IMR-90 (cell line): ENCODE measurements at regions not wholly inside any gene's neighbourhood (a gene's known extent, or its start where the extent isn't known, plus 50 kb on each side); places are given as distances from the start of the nearest gene placed in this dataset.

ENCODE experiments used
- ATAC-seq: fragments of 200-7000 bp; cut with Tn5 transposase; 2 replicates; pipeline ENCODE4 v1.9.1; 2020; ENCODE audit warnings: low read depth, mild to moderate bottlenecking, moderate library complexity
- BruUV-seq: library from RNA; stranded (reverse); fragments of 400-500 nt; replicated peaks from 2 replicates; lab custom pipeline; 2021; lab: Mats Ljungman, UMichigan
- CTCF ChIA-PET: fragments of 300-600 bp; formaldehyde crosslinking; extraction: SDS; loops from one replicate; lab custom pipeline; 2021; ENCODE audit warnings: antibody characterized with exemption; lab: Yijun Ruan, JAX
- POLR2A ChIA-PET: fragments of 300-600 bp; sonication (Branson Sonifier 250); formaldehyde crosslinking; loops from one replicate; lab custom pipeline; 2022; ENCODE audit warnings: antibody characterized with exemption; ENCODE audit not compliant: unreplicated experiment; lab: Charles Lee
- DNase-seq: peaks from one replicate; pipeline ENCODE4 v3.0.0; 2013
- H2AFZ ChIP-seq: replicated peaks from 2 replicates; pipeline ENCODE3; 2013; ENCODE audit warnings: low read length, mild to moderate bottlenecking; ENCODE audit not compliant: poor library complexity
- H2AK5ac ChIP-seq: 2 replicates; pipeline ENCODE4 v1.6.1; 2013; ENCODE audit warnings: low read depth, low read length, inconsistent platforms
- H2AK9ac ChIP-seq: replicated peaks from 2 replicates; pipeline ENCODE3; 2013; ENCODE audit warnings: mild to moderate bottlenecking, low read depth, low read length, moderate library complexity; ENCODE audit not compliant: poor library complexity
- H2BK120ac ChIP-seq: 2 replicates; pipeline ENCODE4 v1.6.1; 2013; ENCODE audit warnings: low read depth, low read length, inconsistent platforms
- H2BK15ac ChIP-seq: 3 replicates; pipeline ENCODE4 v1.6.1; 2013; ENCODE audit warnings: low read depth, low read length, inconsistent platforms
- H2BK20ac ChIP-seq: 2 replicates; pipeline ENCODE4 v1.6.1; 2013; ENCODE audit warnings: low read depth, mild to moderate bottlenecking, inconsistent platforms, low read length, moderate library complexity
- H2BK5ac ChIP-seq: 2 replicates; pipeline ENCODE4 v1.6.1; 2013; ENCODE audit warnings: mild to moderate bottlenecking, low read depth, low read length, inconsistent platforms; ENCODE audit not compliant: poor library complexity, severe bottlenecking
- H3K14ac ChIP-seq: replicated peaks from 2 replicates; pipeline ENCODE4 v1.6.1; 2013; ENCODE audit warnings: low read depth, low read length, inconsistent platforms
- H3K18ac ChIP-seq: 2 replicates; pipeline ENCODE4 v1.6.1; 2013; ENCODE audit warnings: low read depth, low read length, control low read depth
- H3K23ac ChIP-seq: 2 replicates; pipeline ENCODE4 v1.6.1; 2013; ENCODE audit warnings: low read depth, low read length, inconsistent platforms
- H3K27ac ChIP-seq: 2 replicates; pipeline ENCODE4 v1.5.1; 2013; ENCODE audit warnings: mild to moderate bottlenecking, control low read depth, low read length; ENCODE audit not compliant: insufficient read depth
- H3K27me3 ChIP-seq: 2 replicates; pipeline ENCODE4 v1.6.1; 2013; ENCODE audit warnings: low read length; ENCODE audit not compliant: control insufficient read depth, insufficient read depth
- H3K36me3 ChIP-seq: 2 replicates; pipeline ENCODE4 v1.6.1; 2013; ENCODE audit warnings: low read length, mixed read lengths; ENCODE audit not compliant: control insufficient read depth, insufficient read depth
- H3K4ac ChIP-seq: 2 replicates; pipeline ENCODE4 v1.6.1; 2013; ENCODE audit warnings: low read depth, low read length, inconsistent platforms
- H3K4me1 ChIP-seq: 2 replicates; pipeline ENCODE4 v1.6.1; 2013; ENCODE audit warnings: low read length, mixed read lengths; ENCODE audit not compliant: control insufficient read depth, insufficient read depth
- H3K4me2 ChIP-seq: 2 replicates; pipeline ENCODE4 v1.6.1; 2013; ENCODE audit warnings: low read depth, mild to moderate bottlenecking, control low read depth, low read length, moderate library complexity
- H3K4me3 ChIP-seq: 2 replicates; pipeline ENCODE4 v1.5.1; 2013; ENCODE audit warnings: low read depth, mild to moderate bottlenecking, control low read depth, low read length, moderate library complexity; ENCODE audit not compliant: insufficient read depth
- H3K56ac ChIP-seq: 2 replicates; pipeline ENCODE4 v1.6.1; 2013; ENCODE audit warnings: low read length, inconsistent platforms; ENCODE audit not compliant: insufficient read depth; ENCODE audit errors: extremely low read depth
- H3K79me1 ChIP-seq, 2 experiments: 2 replicates each; pipeline ENCODE4 v1.6.1; 2013; ENCODE audit warnings: low read length in 2 of 2, inconsistent platforms in 1 of 2, low read depth in 1 of 2
- H3K9ac ChIP-seq: 2 replicates; pipeline ENCODE4 v1.6.1; 2013; ENCODE audit warnings: low read depth, low read length, control low read depth
- H3K9me1 ChIP-seq: 2 replicates; pipeline ENCODE4 v1.6.1; 2013; ENCODE audit warnings: low read length, inconsistent platforms; ENCODE audit not compliant: insufficient read depth
- H3K9me3 ChIP-seq: 2 replicates; pipeline ENCODE4 v1.6.1; 2013; ENCODE audit warnings: low read length; ENCODE audit not compliant: control insufficient read depth, insufficient read depth
- H4K20me1 ChIP-seq: 2 replicates; pipeline ENCODE4 v1.6.1; 2013; ENCODE audit warnings: low read length, inconsistent platforms; ENCODE audit not compliant: insufficient read depth
- H4K5ac ChIP-seq: 2 replicates; pipeline ENCODE4 v1.6.1; 2013; ENCODE audit warnings: mild to moderate bottlenecking, low read depth, low read length, control low read depth
- H4K8ac ChIP-seq, 2 experiments: 2 replicates each; pipeline ENCODE4 v1.6.1; 2013; ENCODE audit warnings: low read depth in 2 of 2, low read length in 2 of 2, control low read depth in 1 of 2, inconsistent platforms in 1 of 2
- H4K91ac ChIP-seq: 2 replicates; pipeline ENCODE4 v1.6.1; 2013; ENCODE audit warnings: low read depth, low read length, inconsistent platforms; ENCODE audit not compliant: insufficient read depth
- BHLHE40 ChIP-seq: fragments of 150-350 bp; IDR thresholded peaks from 2 replicates; pipeline ENCODE4 v1.6.1; 2016; ENCODE audit warnings: mild to moderate bottlenecking, low read depth, low read length
- CEBPB ChIP-seq: IDR thresholded peaks from 2 replicates; pipeline ENCODE4 v1.6.1; 2012; ENCODE audit warnings: low read depth, low read length, improper control_type of control experiment
- CHD1 ChIP-seq: IDR thresholded peaks from 2 replicates; pipeline ENCODE4 v1.6.1; 2012; ENCODE audit warnings: low read depth, low read length, improper control_type of control experiment
- CTCF ChIP-seq: conservative IDR thresholded peaks from 2 replicates; pipeline ENCODE4 v1.5.1; 2012; ENCODE audit warnings: mild to moderate bottlenecking, low read depth, low read length, improper control_type of control experiment
- ELK1 ChIP-seq: fragments of 150-350 bp; IDR thresholded peaks from 2 replicates; pipeline ENCODE4 v1.6.1; 2016; ENCODE audit warnings: low read depth, mild to moderate bottlenecking, low read length, moderate library complexity, borderline replicate concordance
- FOS ChIP-seq: fragments of 150-350 bp; IDR thresholded peaks from 2 replicates; pipeline ENCODE4 v1.6.1; 2016; ENCODE audit warnings: low read depth, low read length
- MAFK ChIP-seq: IDR thresholded peaks from 2 replicates; pipeline ENCODE4 v1.6.1; 2012; ENCODE audit warnings: low read depth, low read length, improper control_type of control experiment
- MAZ ChIP-seq: IDR thresholded peaks from 2 replicates; pipeline ENCODE4 v1.6.1; 2012; ENCODE audit warnings: low read depth, mild to moderate bottlenecking, low read length, improper control_type of control experiment, moderate library complexity, borderline replicate concordance
- NFE2L2 ChIP-seq: fragments of 150-350 bp; IDR thresholded peaks from 2 replicates; pipeline ENCODE4 v1.6.1; 2016; ENCODE audit warnings: low read depth, mild to moderate bottlenecking, low read length
- POLR2A ChIP-seq: IDR thresholded peaks from 2 replicates; pipeline ENCODE4 v1.6.1; 2012; ENCODE audit warnings: mild to moderate bottlenecking, low read depth, low read length
- RAD21 ChIP-seq: IDR thresholded peaks from 2 replicates; pipeline ENCODE4 v1.6.1; 2012; ENCODE audit warnings: low read length, improper control_type of control experiment
- RCOR1 ChIP-seq: IDR thresholded peaks from 2 replicates; pipeline ENCODE4 v1.6.1; 2012; ENCODE audit warnings: mild to moderate bottlenecking, low read length, improper control_type of control experiment; ENCODE audit not compliant: insufficient replicate concordance
- RFX5 ChIP-seq: IDR thresholded peaks from 2 replicates; pipeline ENCODE4 v1.8.0; 2012; ENCODE audit warnings: low read depth, mild to moderate bottlenecking, low read length, moderate library complexity
- SMC3 ChIP-seq: fragments of 150-350 bp; IDR thresholded peaks from 2 replicates; pipeline ENCODE4 v1.6.1; 2016; ENCODE audit warnings: low read depth, mild to moderate bottlenecking, antibody characterized with exemption, low read length, moderate library complexity
- USF2 ChIP-seq: fragments of 150-350 bp; IDR thresholded peaks from 2 replicates; pipeline ENCODE4 v1.6.1; 2017; ENCODE audit warnings: mild to moderate bottlenecking, antibody characterized with exemption, low read length, low read depth
- WGBS, 2 experiments: methylation state at CpG; one replicate each; pipeline versions ENCODE4 v1.1.5 to v1.1.7; 2013; ENCODE audit warnings: missing lambda C conversion rate in 2 of 2; ENCODE audit not compliant: insufficient read length in 1 of 2; ENCODE audit errors: extremely low coverage in 2 of 2; 5-methylcytosine and 5-hydroxymethylcytosine counted together
- dilution Hi-C: fragments of 300-500 bp; cut with HindIII; formaldehyde crosslinking; loops from one replicate; pipeline ENCODE4 v1.14.3; 2018; ENCODE audit warnings: low sequenced_read_pairs; ENCODE audit not compliant: unreplicated experiment
- in situ Hi-C: fragments of 300-500 bp; cut with MboI; formaldehyde crosslinking; loops from 3 replicates; pipeline ENCODE4 v1.14.3; 2019; ENCODE audit warnings: low sequenced_read_pairs, inconsistent platforms, mixed read lengths
- intact Hi-C: fragments of 100-400 bp; cut with micrococcal nuclease; formaldehyde crosslinking; loops from 2 replicates; pipeline ENCODE4 v1.10.0; 2022

GRCh38 chr12:127355061-127355841 is 911.7 kb upstream of the TMEM132C start:
- in situ Hi-C loops (no loop called here), dilution Hi-C loops (no loop called here), intact Hi-C loops (no loop called here)
- H3K9ac ChIP-seq, result no peak overlapping the region
- H3K27ac ChIP-seq, result no peak overlapping the region
- H2BK120ac ChIP-seq, result no peak overlapping the region
- ChIA-PET CTCF (interaction anchor here (0.6 to 0.9 kb wide), 3 partner anchors 31 to 357 kb away, joined by 3 read pairs; no protein-coding TSS in a partner anchor), POLR2A (no interaction called here)
- H4K8ac ChIP-seq, result no peak overlapping the region
- TF ChIP-seq CTCF, result no peak
- TF ChIP-seq RCOR1, result no peak
- TF ChIP-seq SMC3, result peak; percentile 26; the same call in 1 of the 2 replicates
- no peak for TF ChIP-seq ELK1
- no peak for TF ChIP-seq MAZ
- no peak for TF ChIP-seq NFE2L2
- TF ChIP-seq FOS, result no peak
- no peak for TF ChIP-seq CHD1
- no peak for TF ChIP-seq MAFK
- TF ChIP-seq POLR2A, result no peak
- no peak for TF ChIP-seq USF2
- TF ChIP-seq BHLHE40, result no peak
- TF ChIP-seq RAD21, result peak; percentile 45; the same call in 1 of the 2 replicates
- 0 out of 2 replicates have a peak, but pooled peaks have one; percentile 30 for TF ChIP-seq CEBPB
- no peak for TF ChIP-seq RFX5
- 77% methylated on average over 3 of the region's 10 CpGs; no CpG with 5 or more reads in 1 of the 2 experiments for WGBS, 2 experiments
- ATAC-seq (no peak), DNase-seq (no peak)
- H3K4ac ChIP-seq, result no peak overlapping the region
- H2AK5ac ChIP-seq, result no peak overlapping the region
- no peak overlapping the region for H3K56ac ChIP-seq
- no peak overlapping the region for H2BK20ac ChIP-seq
- H3K18ac ChIP-seq, result no peak overlapping the region
- H3K36me3 ChIP-seq, result no peaks in the 10 kb centered on the region
- no peak overlapping the region for H4K5ac ChIP-seq
- H3K27me3 ChIP-seq, result no peaks in the 10 kb centered on the region
- H3K9me1 ChIP-seq, result no peaks in the 10 kb centered on the region
- H3K79me1 ChIP-seq, result no peaks in the 10 kb centered on the region
- H3K23ac ChIP-seq, result no peak overlapping the region
- no peak overlapping the region for H3K14ac ChIP-seq
- BruUV-seq, result no TSS peak
- H4K20me1 ChIP-seq, result no peaks in the 10 kb centered on the region
- peaks cover 6% of the 10 kb centered on the region; the same call in 1 of the 2 replicates for H3K9me3 ChIP-seq
- no peak overlapping the region for H3K4me3 ChIP-seq
- no peak overlapping the region for H2BK5ac ChIP-seq
- H2BK15ac ChIP-seq, result no peak overlapping the region
- no peak overlapping the region for H3K4me2 ChIP-seq
- no peak overlapping the region for H4K91ac ChIP-seq
- no peaks in the 10 kb centered on the region for H3K4me1 ChIP-seq
- H2AFZ ChIP-seq, result no peak overlapping the region
- no peak overlapping the region for H2AK9ac ChIP-seq
